Progenitor cell of endocrine pancreas (in vitro differentiated cells): ENCODE measurements at regions not wholly inside any gene's neighbourhood (a gene's known extent, or its start where the extent isn't known, plus 50 kb on each side); places are given as distances from the start of the nearest gene placed in this dataset.

ENCODE experiments used
- DNase-seq: peaks from one replicate; pipeline ENCODE4 v3.0.0; 2021; ENCODE audit warnings: low spot score; ENCODE audit not compliant: unreplicated experiment
- H3K27ac Mint-ChIP-seq: 2 replicates; pipeline ENCODE4 v1.8.0; 2021; ENCODE audit warnings: mild to moderate bottlenecking, moderate library complexity, mixed read lengths
- H3K27me3 Mint-ChIP-seq: 2 replicates; pipeline ENCODE4 v1.8.0; 2021; ENCODE audit warnings: mixed read lengths
- H3K36me3 Mint-ChIP-seq: 2 replicates; pipeline ENCODE4 v1.8.0; 2022; ENCODE audit warnings: mixed read lengths; ENCODE audit not compliant: insufficient read depth
- H3K4me1 Mint-ChIP-seq: 2 replicates; pipeline ENCODE4 v1.8.0; 2021; ENCODE audit warnings: low read depth, mixed read lengths
- H3K4me3 Mint-ChIP-seq: 2 replicates; pipeline ENCODE4 v1.8.0; 2021; ENCODE audit warnings: low read depth, mild to moderate bottlenecking, moderate library complexity, mixed read lengths
- H3K9me3 Mint-ChIP-seq: 2 replicates; pipeline ENCODE4 v1.8.0; 2021; ENCODE audit warnings: low read depth, mixed read lengths
- CTCF ChIP-seq: fragments of 200-600 bp; sonication (generic); IDR thresholded peaks from one replicate; pipeline ENCODE4 v1.5.0; 2021; ENCODE audit warnings: antibody characterized with exemption, mild to moderate bottlenecking; ENCODE audit not compliant: unreplicated experiment

GRCh38 chr13:33383724-33384577 lies 98.4 kb upstream of the STARD13 start:
- no peaks in the 10 kb centered on the region for H3K27me3 Mint-ChIP-seq
- TF ChIP-seq CTCF = no peak
- H3K4me1 Mint-ChIP-seq = peaks cover 19% of the 10 kb centered on the region
- peak overlapping the region; percentile 77 for H3K27ac Mint-ChIP-seq
- H3K9me3 Mint-ChIP-seq = no peaks in the 10 kb centered on the region
- DNase-seq = no peak
- no peaks in the 10 kb centered on the region for H3K36me3 Mint-ChIP-seq
- H3K4me3 Mint-ChIP-seq = no peak overlapping the region

GRCh38 chr13:33388286-33388998 lies 102.9 kb upstream of the STARD13 start:
- no peaks in the 10 kb centered on the region for H3K36me3 Mint-ChIP-seq
- H3K4me3 Mint-ChIP-seq = no peak overlapping the region
- no peaks in the 10 kb centered on the region for H3K9me3 Mint-ChIP-seq

GRCh38 chr13:33392794-33393405 lies 107.3 kb upstream of the STARD13 start:
- Mint-ChIP-seq H3K36me3 (no peaks in the 10 kb centered on the region), H3K9me3 (no peaks in the 10 kb centered on the region), H3K4me1 (peaks cover 21% of the 10 kb centered on the region), H3K4me3 (no peak overlapping the region), H3K27me3 (no peaks in the 10 kb centered on the region), H3K27ac (peak overlapping the region; percentile 74)
- no peak for DNase-seq
- TF ChIP-seq CTCF = no peak

More at GRCh38 chr13:33388286-33388998, 102.9 kb upstream of the STARD13 start:
- no peak for DNase-seq
- no peak for TF ChIP-seq CTCF
- H3K4me1 Mint-ChIP-seq = peaks cover 24% of the 10 kb centered on the region
- H3K27me3 Mint-ChIP-seq = no peaks in the 10 kb centered on the region
- H3K27ac Mint-ChIP-seq = no peak overlapping the region

- no peaks in the 10 kb centered on the region for H3K9me3 Mint-ChIP-seq
- no peak for DNase-seq
- no peaks in the 10 kb centered on the region for H3K36me3 Mint-ChIP-seq
- no peak overlapping the region for H3K4me3 Mint-ChIP-seq
- no peak for TF ChIP-seq CTCF
- no peaks in the 10 kb centered on the region for H3K27me3 Mint-ChIP-seq
- peaks cover 21% of the 10 kb centered on the region for H3K4me1 Mint-ChIP-seq
- H3K27ac Mint-ChIP-seq = no peak overlapping the region
Measured at GRCh38 chr13:33394294-33394932, 108.9 kb upstream of the STARD13 start.

- H3K4me3 Mint-ChIP-seq = no peak overlapping the region
Measured at GRCh38 chr13:33401238-33401637, 115.7 kb upstream of the STARD13 start.

More at GRCh38 chr13:33401238-33401637, 115.7 kb upstream of the STARD13 start:
- TF ChIP-seq CTCF = no peak
- DNase-seq = no peak
- H3K27ac Mint-ChIP-seq = no peak overlapping the region
- H3K36me3 Mint-ChIP-seq = no peaks in the 10 kb centered on the region
- no peaks in the 10 kb centered on the region for H3K9me3 Mint-ChIP-seq
- H3K4me1 Mint-ChIP-seq = no peaks in the 10 kb centered on the region
- no peaks in the 10 kb centered on the region for H3K27me3 Mint-ChIP-seq
